Epithelial cell of proximal tubule (primary cell): ENCODE measurements at regions not wholly inside any gene's neighbourhood (a gene's known extent, or its start where the extent isn't known, plus 50 kb on each side); places are given as distances from the start of the nearest gene placed in this dataset.
A peak's percentile ranks its signal among the peaks of the same experiment; 100 is the strongest.
"Not testable (repeated sequence)": the region's sequence is repeated elsewhere in the genome, so short reads cannot be mapped to it uniquely, and the experiment has no call there.

Experiments used
- DNase-seq: peaks from one replicate; pipeline ENCODE4 v3.0.0-alpha.2; 2011; ENCODE audit warnings: low read depth
- H3K4me3 ChIP-seq: 2 replicates; pipeline ENCODE4 v1.5.1; 2011; ENCODE audit warnings: low read depth, mild to moderate bottlenecking, low read length
- CTCF ChIP-seq: conservative IDR thresholded peaks from 2 replicates; pipeline ENCODE4 v1.5.1; 2012; ENCODE audit warnings: low read depth, mild to moderate bottlenecking, low read length

DNA sequence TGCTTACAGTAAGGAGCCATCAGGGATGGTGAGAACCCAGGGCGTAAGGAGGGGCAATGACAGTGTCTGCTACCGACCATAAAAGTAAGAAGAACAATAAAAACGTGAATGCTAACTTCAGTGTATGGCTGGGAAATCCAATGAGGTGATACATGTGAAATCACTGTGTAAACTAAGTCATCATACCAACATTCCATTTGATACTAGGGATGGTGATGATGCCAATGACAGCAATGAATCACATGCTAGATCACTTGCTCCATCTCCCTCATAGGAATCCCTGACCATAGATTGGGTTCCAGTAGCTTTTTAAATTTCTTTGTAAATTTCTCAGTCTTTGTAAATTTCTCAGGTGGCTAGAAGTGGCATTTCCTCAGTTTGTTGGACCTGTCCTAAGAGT, 146.3 kb downstream of the SMIM20 start:
- H3K4me3 ChIP-seq, result no peak overlapping the region
- DNase-seq, result no peak
- no peak for TF ChIP-seq CTCF

DNA sequence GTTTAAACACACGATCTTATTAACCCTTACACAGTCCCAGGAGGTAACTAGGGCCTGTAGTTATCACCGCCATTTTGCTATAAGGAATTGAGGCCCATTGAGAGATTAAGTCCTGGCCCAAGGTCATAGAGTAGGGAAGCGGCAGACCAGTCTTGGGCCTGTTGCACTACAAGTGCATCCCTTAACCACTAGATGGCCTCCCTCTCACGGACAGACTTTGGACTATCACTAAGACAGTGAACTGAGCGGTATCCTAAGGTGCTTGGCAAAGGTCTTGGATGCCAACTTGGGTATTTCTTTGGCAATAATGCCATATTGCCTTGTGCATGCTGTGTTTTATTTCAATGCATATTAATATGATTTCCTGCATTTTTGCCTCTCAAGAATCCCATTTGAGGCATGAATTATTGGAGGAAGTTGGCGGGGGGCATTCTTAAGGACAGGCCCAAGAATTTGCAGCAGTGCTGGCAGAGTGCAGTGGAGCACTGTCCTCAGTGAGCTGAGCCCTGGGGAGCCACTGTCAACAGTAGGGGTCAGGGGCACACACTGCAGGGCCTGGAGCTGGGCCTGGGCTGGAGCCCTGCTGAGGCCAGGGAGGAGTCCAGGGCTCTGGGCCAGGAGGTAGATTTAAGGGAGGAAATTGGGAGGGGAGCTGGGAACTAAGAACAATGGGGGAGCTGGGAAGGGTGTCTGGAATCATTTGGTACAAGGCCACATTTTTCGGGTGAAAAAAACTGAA, 147.4 kb downstream of the SMIM20 start:
- H3K4me3 ChIP-seq, result no peak overlapping the region
- DNase-seq, result no peak
- TF ChIP-seq CTCF, result peak; percentile 86

DNA sequence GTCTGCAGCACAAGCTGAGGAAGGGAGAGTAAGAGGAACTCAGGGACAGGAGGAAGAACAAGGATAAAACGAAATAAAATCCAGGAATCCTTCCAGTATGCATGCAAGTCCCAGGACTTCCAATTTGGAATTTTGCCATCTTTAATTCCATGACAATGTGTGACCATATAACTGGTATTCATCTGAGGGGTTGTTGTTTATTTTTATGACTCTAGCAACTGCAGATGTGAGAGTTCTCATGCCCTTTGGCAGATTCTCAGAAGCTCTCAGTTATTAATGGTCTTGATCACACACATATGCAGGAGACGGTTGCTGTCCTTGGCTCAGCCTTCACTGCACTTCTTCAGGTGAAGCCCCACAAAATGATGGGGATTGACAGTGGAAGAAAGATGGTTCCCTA, 148.2 kb downstream of the SMIM20 start:
- no peak for DNase-seq
- no peak for TF ChIP-seq CTCF
- H3K4me3 ChIP-seq, result no peak overlapping the region

- not testable (repeated sequence) for H3K4me3 ChIP-seq
Observed at GRCh38 chr4:26064009-26064408, 150.0 kb downstream of the SMIM20 start.

GRCh38 chr4:26065833-26066232, 151.8 kb downstream of the SMIM20 start:
- TF ChIP-seq CTCF, result no peak
- DNase-seq, result no peak
- H3K4me3 ChIP-seq, result no peak overlapping the region

More at GRCh38 chr4:26064009-26064408, 150.0 kb downstream of the SMIM20 start:
- not testable (repeated sequence) for DNase-seq

- TF ChIP-seq CTCF, result no peak
- no peak overlapping the region for H3K4me3 ChIP-seq
- DNase-seq, result no peak
Observed at GRCh38 chr4:26067035-26067434, 153.0 kb downstream of the SMIM20 start.

DNA sequence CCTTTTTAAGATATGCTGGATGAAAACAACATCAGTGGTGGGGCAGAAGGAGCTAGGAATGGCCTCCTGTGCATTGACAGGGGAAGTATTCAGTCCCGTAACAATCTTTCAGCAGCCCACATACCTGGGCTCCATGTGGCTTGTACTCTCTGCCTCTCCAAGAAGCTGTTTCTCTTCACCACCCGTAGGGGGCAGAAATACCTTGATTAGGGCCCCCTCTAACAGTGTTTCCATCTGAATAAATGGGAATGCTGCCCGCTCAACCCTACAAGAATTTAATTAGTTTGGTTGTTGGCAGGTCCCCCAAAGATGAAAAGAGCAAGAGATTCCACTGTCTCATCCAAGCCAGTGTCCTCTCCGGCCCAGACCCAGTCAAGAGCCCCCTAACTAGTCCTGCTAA, 155.2 kb downstream of the SMIM20 start:
- TF ChIP-seq CTCF, result peak; percentile 62
- H3K4me3 ChIP-seq, result no peak overlapping the region
- DNase-seq, result no peak
